NCI-H446 (cell line): ENCODE measurements at regions not wholly inside any gene's neighbourhood (a gene's known extent, or its start where the extent isn't known, plus 50 kb on each side); places are given as distances from the start of the nearest gene placed in this dataset.
"Not testable (repeated sequence)": the region's sequence is repeated elsewhere in the genome, so short reads cannot be mapped to it uniquely, and the experiment has no call there.

ENCODE experiments used
- DNase-seq, 2 experiments: peaks; one replicate each; lab custom pipeline; 2025; lab: John Stamatoyannopoulos, UW

DNA sequence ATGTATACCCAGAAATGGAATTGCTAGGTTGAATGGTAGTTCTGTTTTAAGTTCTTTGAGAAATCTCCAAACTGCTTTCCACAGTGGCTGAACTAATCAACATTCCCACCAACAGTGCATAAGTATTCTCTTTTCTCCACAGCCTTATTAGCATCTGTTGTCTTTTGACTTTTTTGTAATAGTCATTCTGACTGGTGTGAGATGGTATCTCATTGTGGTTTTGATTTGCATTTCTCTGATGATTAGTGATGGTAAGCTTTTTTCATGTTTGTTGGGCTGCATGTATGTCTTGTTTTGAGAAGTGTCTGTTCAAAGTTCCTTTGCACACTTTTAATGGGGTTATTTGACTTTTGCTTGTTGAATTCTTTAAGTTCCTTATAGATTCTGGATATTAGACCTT, 52.4 kb upstream of the EHHADH start:
- not testable (repeated sequence) for DNase-seq

GRCh38 chr3:185306847-185307246, 53.0 kb upstream of the EHHADH start:
- no peak for DNase-seq

GRCh38 chr3:185308126-185308754, 54.4 kb upstream of the EHHADH start:
- DNase-seq = peak; percentile 51 to 66

DNA sequence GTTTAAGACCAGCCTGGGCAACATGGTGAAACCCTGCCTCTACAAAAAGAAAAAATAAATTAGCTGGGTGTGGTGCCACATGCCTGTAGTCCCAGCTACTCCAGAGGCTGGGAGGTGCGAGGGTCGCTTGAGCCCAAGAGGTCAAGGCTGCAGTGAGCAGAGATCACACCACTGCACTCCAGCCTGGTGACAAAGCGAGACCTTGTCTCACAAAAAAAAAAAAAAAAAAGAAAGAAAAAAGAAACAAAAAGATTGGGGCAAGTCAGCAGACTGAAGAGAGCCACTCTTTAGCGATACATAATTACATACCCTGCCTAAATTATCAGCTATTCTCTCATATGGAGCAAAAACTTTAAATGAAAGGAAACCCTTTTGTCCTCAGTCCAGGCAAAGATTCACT, 53.6 kb upstream of the MAP3K13 start:
- no peak for DNase-seq

DNA sequence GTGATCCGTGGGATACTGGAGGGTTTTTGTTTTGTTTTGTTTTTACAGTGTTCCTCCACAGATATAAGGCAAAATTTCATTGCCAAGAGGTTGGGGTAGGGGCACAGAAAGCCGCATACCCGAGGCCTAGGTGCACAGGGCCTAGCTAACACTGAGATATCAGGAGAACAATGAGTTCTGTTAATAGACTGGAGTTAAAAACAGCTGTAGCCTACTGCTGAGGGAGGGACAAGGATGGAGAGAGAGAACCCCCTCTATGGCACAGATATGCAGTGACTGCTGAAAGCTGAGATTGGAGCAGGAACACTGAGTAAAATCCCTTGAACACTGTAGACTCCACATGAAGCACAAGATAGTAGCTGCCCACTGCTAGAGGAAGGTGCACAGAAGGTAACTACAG, 53.1 kb upstream of the MAP3K13 start:
- no peak for DNase-seq

DNA sequence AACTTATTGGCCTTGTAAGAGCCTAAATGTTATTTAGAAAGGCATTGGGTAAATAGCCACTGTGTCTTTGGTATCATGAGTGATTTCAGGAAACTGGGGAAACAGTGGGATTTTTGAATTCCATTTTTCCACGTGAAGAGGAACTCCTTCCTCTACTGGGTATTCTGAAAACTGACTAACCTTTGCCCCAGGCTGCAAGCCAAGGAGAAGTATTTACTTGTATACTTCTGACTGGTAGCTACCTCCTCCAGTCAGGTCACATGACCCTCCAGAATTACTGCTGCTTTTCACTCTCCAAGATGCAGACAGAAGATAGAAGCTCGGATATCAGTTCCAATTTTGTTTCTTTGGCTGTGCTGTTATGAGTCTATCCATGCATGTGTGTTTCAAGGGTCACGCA, 50.9 kb upstream of the MAP3K13 start:
- DNase-seq = no peak
